Glomerular endothelial cell (primary cell): ENCODE measurements at regions not wholly inside any gene's neighbourhood (a gene's known extent, or its start where the extent isn't known, plus 50 kb on each side); places are given as distances from the start of the nearest gene placed in this dataset.

Source experiments
- DNase-seq: peaks from one replicate; pipeline ENCODE4 v3.0.0-alpha.2; 2011; ENCODE audit warnings: low read depth, low spot score; ENCODE audit errors: extremely low read depth

DNA sequence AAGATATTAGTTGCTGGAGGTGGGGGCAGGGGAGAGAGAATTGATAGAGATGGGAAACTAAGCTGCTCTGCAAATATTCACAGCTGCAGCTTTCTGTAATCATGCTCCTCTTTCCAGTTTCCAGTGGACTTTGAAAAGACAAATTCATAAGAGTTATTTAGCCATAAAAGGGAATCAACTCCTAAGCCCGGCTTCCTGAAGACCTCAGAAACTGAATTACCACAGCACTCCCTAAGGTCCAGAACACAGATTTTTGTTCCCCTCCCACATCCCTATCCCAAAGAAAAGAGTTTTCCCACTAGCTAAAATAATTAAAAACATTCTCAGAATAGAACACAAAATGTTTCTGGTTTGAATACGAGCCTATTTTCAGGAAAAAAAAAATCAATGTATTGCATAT lies 871.8 kb upstream of the NR2F2 start:
- no peak for DNase-seq

DNA sequence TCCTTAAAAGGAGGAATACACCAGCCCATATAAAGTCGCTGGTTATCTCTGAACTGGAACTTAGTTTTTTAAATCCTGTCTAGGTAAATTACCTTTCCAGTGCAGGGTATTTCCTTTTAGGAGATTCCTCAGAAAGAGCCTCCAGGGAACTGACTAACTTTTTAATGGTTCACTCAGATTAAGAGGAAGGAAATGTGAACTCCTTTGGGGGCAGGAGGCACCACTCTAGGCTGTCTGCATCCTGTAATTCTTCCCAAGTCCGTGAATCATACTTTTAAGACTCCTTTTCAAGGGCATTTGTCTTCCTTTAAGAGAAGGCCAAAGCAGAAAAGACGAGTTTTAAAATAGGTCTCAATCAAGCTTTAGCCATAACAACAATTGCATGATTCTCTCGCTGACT lies 871.2 kb upstream of the NR2F2 start:
- peak; percentile 50 for DNase-seq

DNA sequence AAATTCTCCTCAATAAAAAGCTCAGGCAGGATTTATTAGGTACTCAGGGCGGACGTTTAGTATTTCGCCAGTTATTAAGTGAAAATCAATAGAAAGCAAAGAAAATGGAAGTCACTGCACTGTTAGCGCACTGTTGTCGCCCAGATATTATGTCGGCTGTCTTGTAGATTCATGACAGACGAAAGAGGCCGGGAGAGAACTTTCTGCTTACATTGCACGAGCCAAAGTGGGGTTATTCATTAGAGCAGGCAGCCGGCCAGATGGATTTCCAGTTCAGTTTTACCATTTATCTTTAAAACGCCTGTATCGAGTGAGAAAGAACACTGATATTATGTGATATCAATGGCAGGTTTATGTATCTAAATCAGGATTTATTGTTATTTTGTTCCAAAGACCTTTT lies 866.0 kb upstream of the NR2F2 start:
- no peak for DNase-seq

DNA sequence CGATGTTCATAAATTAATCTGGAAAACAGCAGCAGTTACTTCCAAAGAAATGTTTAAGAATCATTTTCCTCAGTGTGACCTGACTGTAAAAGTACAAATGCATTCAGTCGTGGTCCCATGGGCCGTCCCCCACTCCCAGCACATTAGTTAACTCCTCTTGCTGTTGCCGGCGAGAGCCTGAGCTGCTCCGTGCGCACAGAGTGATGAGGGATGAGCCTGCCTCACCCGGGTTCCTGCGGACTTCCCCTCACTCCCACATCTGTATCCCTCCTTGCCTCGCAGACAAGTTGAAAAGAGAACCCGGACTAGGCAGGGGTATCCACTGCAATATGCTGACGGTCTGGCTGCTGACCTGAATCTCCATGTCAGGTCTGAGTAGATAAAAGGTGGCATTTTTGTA lies 861.7 kb upstream of the NR2F2 start:
- no peak for DNase-seq

DNA sequence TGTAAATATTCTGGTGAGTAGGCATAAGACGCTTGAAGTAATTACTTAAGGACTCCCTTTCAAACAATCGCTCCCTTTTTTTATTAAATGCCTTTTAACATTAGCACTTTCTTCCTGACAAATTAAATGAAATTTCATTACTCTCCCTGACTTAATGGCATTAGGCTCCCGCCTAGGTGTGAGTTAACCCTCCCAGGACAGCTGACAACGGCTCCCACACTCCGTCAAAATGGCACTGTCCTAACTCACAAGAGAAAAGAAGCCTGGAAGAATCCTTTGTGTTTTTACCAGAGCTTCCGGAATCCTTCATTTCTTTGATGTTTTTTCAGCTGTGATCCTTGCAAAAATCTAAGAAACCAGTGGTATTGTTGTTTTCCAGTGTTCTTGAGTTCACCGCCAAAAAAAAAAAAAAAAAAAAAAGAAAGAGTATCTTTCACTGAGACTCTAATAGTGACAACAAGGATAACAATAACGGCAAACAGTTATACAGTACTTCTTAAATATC lies 861.0 kb upstream of the NR2F2 start:
- no peak for DNase-seq

DNA sequence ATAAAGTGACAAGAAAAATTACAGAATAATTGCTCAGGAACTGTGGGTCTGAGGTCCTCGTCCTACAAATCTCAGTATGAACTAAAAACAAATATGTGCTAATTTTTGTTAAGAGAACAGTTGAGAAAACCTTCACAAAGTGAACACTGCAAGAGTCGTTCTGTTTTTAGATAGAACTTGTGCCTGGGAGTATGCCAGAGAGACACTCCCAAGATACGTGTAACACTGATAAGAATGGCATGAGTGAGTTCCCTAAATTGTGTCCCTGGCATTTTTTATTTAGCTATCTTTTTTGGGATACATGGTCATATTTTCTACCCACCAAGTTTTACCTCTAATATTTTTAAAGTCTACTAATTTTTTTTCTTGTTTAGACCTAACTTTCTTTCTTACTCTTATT lies 860.0 kb upstream of the NR2F2 start:
- DNase-seq, result no peak

DNA sequence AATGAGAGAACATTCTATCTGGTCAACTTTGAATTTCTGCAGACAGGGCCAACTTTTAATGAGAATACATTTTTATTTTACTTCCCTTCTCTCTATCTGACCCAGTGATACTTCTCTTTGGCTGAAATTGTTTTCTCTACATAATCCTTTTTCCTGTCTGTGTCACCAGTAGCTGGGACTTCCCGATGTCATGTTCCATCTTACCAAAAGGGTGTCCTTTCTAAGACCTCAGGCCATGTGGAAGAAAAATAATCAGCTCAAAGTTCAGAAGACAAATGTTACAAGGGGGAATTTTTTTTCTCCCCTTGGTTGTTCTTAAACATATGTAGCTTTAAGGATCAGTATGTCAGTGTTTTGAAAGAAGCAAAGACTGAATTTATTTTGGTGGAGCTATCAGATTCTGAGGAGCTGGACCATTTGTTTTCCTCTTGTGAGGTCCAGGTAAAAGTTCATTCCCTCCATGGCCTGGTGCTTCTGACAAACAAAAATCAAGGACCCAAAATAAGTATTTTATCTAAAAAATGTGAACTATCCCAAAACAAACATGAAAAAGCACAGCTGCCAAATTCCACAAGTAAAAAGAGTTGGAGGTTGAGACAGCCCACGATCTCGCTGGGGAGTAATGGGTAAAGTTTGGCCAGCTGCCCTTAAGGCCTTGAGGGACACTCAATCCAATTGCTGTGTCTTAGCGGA lies 859.4 kb upstream of the NR2F2 start:
- no peak for DNase-seq

DNA sequence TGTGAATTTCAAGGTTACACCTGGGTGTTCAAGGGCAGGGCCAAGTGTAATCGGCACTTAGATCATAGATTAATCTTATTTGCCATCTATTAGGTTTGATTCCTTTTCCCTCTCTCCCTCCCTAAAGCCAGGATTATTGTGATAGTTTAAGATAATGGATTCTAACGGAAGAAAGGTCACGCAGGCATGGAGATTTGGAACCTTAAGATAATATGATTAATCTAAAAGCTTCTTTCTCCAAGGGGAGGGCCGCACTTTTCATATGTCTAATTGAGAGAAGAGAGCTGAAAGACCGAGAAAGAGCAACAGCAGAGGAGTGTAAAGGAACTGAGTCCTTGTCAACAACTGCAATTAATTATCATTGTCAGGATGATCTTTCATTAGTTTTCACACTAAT lies 858.8 kb upstream of the NR2F2 start:
- DNase-seq, result no peak

DNA sequence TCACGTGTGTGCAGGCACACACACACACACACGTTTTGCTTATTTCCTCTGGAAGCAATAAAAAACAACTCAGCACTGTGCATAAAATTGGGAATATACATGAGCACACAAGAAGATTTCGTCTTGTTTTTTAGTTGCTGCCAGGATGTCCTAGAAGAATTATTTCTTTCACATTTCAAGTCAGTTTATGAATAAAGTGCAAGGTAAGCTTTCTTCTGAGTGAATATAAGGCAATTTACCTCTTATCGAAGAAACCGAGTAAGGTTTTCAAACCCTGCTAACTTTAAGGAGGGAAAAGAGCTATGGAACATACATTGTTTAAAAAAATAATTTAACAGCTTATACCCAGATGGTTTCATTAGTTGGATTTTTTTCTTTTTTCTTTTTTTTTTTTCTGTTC lies 855.4 kb upstream of the NR2F2 start:
- no peak for DNase-seq

DNA sequence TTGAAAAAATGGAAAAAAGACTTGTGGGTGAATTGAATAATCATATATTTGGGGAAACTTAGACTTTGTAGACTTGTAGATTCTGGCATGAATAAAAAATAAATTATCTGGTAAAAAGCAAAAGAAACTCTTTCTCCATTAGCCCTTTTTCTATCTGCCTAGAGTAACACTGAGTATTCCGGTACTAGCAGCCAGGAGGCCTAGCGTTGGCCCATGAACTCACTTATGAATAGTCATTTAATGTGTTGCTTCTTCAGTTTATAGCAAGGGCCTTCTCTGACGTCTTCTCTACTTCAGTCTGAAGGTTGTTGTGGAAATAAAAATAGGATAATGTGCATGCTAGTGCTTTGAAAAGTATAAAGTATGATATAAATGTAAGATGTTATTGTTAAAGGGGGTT lies 851.2 kb upstream of the NR2F2 start:
- DNase-seq, result no peak

DNA sequence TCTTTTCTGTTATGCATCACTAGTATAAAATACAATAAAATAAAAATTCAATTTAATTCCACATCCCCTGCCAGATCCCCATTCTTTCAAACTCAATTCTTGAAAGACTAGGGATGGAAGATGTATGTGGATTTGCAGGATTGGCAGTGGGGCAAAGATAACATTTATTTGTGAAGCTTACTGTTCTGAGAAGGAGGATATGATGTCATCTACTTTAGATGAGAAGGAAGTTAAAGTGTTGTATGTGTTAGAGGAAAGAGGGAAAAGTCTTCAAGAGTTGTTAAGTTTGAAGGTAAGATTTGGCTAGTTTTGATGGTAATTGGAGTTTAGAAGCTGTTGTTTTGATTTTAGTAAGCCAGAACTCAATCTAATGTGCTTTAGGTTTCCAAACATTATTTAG lies 845.1 kb upstream of the NR2F2 start:
- no peak for DNase-seq

DNA sequence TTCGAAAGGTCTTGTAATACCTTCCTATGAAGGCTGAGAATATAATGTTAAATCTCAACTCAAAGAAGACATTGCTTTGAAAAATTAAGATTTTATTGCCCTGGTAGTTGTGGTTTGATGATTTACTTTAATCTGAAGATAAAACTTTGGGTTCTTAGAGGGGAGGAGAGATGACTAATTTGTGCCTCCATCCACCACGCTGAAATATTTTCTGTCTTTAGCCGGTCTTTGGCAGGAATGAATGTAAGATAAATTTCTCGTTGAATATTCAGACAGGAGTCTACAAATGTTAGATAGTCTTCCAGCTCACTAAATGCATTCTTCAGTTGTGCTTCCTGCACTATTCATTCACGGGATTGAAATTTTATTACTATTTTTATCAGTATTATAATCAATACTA lies 844.3 kb upstream of the NR2F2 start:
- DNase-seq, result no peak

DNA sequence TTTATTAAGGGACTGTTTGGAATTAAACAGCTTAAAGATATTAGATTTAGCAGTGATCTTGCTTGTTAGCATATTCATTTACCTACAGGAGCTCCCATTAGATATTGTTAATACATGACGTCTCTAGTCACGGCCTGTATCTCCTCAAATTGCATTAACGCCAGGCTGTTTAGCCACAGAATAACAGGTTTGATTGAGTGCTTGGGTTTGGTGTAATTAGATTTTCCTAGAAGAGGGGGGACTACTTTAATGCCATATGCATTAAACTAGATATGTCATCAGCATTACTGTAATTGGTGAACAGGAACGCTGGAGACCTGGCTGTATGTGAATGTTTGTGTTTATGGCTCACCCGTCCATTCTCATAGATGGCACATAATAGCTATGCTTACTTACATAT lies 841.4 kb upstream of the NR2F2 start:
- no peak for DNase-seq

DNA sequence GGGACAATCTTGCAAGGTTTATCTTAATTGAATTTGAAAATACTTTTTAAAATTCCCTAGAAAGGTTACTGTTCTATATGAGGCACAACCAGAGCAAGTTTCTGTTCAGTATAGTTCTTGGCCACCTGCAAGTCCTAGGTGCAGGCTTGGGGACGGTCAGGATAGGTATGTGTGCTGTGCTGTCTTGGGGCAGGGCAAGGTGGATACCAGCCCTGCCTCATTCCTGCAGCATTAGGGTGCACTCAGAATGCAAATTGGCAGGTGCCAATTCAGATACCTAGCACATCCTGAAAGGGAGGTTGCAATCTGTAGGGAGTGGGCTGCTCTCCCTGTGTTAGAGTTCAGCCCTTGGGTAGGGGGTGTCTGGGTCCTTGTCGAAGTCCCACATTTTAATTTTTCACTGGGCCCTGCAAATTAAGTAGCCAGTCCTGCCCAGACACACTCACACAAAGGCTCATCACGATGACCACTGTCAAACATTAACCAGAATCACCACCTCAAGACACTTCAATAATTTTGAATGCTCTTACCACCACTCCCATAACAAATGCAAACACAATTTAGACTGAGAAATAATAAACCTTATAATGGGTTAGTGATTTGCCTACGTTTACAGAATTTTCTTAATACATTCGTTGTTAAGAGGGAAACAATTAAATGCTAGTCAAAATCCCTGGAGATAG lies 838.0 kb upstream of the NR2F2 start:
- DNase-seq, result no peak

DNA sequence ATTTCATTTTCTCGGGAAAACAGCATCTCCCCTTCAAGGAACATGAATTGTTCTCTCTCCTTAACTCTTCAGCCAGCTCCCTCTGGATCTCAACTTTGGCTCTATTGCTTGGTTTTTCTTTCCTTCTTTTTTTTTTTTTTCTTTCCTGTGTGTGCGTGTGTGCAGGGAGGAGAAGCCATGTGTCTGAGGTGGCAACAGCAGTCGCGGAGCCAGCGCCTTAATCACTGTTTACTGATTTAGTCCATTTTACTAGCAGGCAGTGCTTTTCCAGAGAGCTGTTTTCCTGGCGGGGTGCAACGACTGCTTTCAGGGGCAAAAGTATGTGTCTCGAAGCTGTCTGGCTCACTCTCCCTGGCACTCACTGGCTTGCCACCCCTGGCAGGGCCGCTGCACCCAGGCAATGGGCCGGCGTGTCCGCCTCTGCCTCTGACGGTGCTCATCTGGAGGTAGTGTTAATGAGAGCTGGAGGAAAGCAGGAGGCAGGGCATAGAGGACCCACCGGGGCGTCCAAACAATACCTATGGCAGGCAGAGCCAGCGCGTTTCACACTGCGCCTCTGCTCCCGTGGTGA lies 835.4 kb upstream of the NR2F2 start:
- no peak for DNase-seq

DNA sequence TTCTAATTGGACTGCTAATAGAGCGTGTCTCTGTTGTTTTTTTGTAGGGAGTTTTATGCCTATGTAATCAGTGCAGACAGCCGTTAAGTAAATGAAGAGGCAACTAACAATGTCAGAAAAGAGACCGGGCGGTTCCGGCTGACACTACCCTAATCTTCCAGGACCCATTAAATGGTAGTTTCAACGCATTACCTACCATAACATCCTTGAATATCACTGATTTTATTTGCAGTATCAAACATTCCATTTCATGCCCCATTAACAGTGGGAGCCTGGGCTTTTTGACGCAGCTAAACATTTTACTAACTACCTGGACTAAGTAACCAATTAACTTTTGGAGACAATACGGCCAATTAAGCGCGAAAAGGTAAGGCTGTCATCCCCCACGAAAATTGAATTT lies 832.9 kb upstream of the NR2F2 start:
- DNase-seq, result no peak

DNA sequence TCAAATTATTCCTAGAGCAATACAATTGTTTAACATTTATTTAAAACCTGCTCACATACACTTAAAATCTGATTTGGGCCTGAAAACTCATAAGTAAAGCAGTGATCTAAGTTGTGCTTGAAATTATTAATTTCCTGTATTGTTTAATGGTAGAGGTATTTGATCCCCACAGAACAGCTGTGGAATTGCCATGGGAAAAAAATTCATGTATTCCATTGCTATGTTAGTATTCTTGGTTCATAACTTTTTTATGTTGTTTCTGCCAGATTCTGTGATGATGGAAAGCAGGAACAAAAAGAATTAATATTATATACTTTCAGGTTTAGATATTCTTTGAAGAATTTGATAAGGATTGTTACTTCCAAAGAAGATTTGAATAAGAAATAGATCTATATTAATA lies 831.5 kb upstream of the NR2F2 start:
- no peak for DNase-seq

DNA sequence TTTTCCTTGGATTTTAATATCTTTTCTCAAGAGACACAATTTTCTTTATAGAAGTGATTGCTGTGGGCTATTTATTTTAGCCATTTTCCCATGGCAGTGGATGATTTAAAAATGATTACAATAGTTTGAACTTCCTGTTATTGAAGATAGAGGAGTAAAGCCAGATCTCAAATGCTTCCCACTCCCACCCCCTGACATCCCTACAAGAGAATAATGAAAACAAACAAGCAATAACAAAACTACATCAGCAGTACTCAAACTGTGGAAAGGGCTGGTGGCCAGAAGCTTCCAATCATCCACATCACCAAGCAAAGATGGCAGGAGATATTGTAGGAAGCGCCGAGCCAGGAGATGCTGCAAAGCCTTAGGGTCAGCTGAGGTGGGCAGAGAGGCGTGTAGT lies 831.1 kb upstream of the NR2F2 start:
- DNase-seq, result no peak

DNA sequence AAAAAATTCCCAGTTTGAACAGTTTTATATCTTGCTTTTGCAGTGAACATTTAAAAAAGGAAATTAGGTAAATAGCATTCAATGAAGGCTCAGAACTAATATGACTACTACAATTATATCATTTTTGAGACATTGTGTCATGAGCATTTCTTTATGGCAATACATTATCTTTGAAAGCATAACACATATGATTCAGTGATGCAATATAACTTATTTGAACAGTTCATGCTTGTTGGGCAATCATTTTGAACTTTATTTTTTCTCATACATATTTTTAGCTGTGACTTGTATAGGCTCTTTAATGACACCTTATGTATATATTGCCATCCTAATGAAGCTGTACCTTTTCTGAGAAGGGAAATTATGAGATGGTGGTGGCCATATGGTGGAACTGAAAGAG lies 828.6 kb upstream of the NR2F2 start:
- DNase-seq, result no peak

DNA sequence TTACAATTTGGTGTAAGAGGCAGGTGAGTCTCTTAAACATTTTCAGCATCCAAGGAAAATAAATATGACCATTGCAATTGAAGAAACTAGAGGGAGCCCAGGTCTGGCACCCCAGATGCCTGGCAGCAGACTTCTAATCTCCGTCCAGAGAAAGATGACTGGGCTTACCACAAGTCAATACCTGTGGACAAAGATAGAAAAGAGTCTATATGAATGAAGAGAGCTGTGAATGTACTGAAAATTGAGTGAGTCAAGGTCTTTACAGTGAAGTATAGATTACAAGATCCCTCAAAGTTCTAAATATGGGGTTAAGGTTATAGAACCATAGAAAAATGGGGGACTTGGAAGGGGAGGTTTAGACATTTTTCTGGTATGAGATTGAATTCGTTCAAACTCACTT lies 827.4 kb upstream of the NR2F2 start:
- no peak for DNase-seq

DNA sequence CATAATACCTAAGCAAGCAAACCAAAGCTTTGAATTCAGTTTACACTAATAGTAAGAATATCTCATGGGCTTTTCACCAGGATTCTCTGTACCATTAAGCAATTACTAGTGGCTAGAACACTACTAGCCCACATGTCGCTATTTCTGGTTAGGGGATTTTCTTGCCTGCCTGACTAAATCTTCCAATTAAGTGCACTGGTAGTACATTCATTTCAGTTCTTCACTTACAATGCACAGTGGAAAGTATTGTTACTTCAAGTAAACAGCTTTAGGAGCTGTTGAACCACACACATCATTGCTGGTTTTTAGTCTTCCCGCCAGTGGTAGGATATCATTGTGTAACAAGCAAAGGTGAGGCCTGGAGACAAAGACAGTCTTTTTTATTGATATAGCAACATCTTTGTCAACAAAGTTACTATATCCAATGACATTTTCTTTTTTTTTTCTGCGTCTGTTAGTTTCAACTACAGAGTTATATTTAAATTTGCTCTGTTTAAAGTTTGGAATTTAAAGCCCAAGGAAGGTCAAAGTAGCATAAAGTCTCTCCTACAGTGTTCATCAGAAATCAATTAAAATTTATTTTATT lies 826.8 kb upstream of the NR2F2 start:
- DNase-seq, result no peak

DNA sequence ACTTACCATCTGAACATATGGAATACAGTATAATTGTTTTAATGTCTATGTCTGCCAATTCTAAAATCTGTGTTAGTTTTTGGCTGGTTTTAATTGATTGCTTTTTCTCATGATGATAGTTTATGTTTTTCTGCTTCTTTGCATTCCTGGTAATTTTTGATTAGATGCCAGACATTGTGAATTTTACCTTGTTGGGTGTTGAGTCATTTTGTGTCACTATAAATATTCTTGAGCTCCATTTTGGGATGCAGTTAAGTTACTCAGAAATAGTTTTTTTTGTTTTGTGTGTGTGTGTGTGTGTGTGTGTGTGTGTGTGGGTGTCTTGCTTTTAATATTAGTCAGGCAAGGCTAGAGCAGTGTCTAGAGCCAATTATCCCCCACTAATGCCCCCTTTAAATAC lies 818.8 kb upstream of the NR2F2 start:
- no peak for DNase-seq
